ENCODE measurements at regions not wholly inside any gene's neighbourhood (a gene's known extent, or its start where the extent isn't known, plus 50 kb on each side); places are given as distances from the start of the nearest gene placed in this dataset.

GRCh38 chr9:23538461-23539003, 287.5 kb downstream of the ELAVL2 start:
- TF ChIP-seq CTCF (IDR thresholded peaks at IDR 0.05) (no peak), ZFX (IDR thresholded peaks at IDR 0.05; ENCODE audit: borderline replicate concordance) (no peak)
